ENCODE measurements at regions not wholly inside any gene's neighbourhood (a gene's known extent, or its start where the extent isn't known, plus 50 kb on each side); places are given as distances from the start of the nearest gene placed in this dataset.

DNA sequence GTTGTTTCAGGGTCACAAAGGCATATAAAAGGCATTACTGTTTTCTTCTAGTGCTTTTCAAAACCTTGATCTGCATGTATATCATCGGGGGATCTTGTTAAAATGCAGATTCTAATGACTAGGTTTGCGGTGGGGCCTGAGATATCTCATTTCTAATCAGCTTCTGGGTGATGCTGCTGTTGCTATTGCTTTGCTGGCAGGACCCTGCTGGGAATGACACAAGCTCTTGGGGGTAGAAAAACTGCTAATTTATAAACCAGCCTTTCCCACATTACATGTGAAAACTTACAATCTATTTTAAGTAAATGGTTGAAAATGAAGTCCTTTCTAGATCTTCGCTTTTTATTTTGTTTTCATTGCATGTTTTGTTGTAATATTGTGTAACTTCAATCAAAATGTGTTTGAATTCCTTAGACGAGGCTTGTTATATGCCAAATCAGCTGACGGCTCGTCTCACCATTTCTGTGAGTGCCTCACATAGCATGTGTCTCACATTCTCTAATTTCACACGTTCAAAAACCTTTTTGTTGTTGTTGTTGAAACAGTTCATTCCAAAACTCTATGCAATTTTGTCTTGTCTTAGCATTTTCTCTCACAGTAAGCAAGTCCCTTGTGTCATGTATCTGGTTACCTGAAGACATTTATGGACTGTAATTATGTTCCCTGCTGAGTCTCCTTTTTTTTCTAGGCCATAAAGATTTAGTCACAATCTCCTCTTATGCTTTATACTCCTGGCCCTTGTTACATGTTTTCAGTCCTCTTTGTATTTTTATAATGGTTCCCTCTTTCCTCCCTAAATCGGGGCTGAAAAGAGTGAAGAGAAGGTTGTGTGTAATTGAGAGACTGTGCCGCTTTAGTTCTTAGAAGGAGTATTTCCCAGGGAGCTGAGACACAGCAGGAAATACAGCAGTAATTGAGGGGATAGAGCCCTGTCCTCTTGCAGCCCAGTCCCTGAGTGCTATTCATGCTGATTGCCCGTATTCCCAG, 521.0 kb upstream of the SEMA6A start:
- no peak overlapping the region for H3K4me3 ChIP-seq (replicated peaks; ENCODE audit: low read depth, low read length)
- H3K36me3 ChIP-seq (ENCODE audit: control insufficient read depth, insufficient read depth, low read length): no peaks in the 10 kb centered on the region
- TF ChIP-seq, protein P1, sequence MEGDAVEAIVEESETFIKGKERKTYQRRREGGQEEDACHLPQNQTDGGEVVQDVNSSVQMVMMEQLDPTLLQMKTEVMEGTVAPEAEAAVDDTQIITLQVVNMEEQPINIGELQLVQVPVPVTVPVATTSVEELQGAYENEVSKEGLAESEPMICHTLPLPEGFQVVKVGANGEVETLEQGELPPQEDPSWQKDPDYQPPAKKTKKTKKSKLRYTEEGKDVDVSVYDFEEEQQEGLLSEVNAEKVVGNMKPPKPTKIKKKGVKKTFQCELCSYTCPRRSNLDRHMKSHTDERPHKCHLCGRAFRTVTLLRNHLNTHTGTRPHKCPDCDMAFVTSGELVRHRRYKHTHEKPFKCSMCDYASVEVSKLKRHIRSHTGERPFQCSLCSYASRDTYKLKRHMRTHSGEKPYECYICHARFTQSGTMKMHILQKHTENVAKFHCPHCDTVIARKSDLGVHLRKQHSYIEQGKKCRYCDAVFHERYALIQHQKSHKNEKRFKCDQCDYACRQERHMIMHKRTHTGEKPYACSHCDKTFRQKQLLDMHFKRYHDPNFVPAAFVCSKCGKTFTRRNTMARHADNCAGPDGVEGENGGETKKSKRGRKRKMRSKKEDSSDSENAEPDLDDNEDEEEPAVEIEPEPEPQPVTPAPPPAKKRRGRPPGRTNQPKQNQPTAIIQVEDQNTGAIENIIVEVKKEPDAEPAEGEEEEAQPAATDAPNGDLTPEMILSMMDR (IDR thresholded peaks at IDR 0.05; ENCODE audit: insufficient read depth, low read length, poor library complexity, severe bottlenecking): no peak
- DNase-seq (ENCODE audit: extremely low read depth, insufficient read length): no peak
- H3K27me3 ChIP-seq (replicated peaks; ENCODE audit: control insufficient read depth, insufficient read depth, low read length): no peaks in the 10 kb centered on the region

DNA sequence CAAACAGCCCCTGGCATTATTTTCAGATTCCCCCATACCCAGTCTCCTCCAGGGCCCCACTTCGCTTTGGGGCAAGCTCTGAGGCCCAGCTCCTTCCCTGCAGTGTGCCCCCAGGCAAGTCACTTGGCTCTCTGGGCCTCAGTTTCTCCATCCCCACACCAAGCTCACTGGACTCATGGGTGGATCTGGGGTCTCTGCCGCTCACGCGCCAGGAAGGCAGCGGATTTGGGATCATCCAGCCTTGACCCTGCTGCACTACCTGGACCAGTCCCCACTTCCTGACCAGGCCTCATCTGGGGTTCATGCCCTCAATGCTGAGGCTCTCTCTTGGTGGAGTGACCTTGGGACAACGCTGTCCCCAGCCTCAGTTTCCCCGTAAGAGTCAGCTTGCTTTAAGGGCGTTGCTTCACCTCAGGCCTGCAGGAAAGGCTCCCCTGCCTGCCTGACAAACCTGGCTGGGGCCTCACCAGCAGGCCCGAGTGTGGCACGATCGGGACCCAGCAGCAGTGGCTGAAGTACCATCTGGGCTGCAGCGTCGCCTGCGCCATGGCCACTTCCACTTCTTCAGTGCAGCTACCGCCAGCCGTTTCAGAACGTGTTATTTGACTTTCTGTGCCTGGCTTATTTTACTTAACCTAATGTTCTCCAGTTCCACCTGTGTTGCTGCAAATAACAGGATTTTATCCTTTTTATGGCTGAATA, 519.6 kb upstream of the SEMA6A start:
- Histone ChIP-seq H3K4me3 (replicated peaks; ENCODE audit: low read depth, low read length) (no peak overlapping the region), H3K27me3 (replicated peaks; ENCODE audit: control insufficient read depth, insufficient read depth, low read length) (no peaks in the 10 kb centered on the region), H3K36me3 (ENCODE audit: control insufficient read depth, insufficient read depth, low read length) (no peaks in the 10 kb centered on the region)
- DNase-seq (ENCODE audit: extremely low read depth, insufficient read length): no peak
- TF ChIP-seq, protein P1 (IDR thresholded peaks at IDR 0.05; ENCODE audit: insufficient read depth, low read length, poor library complexity, severe bottlenecking): no peak

DNA sequence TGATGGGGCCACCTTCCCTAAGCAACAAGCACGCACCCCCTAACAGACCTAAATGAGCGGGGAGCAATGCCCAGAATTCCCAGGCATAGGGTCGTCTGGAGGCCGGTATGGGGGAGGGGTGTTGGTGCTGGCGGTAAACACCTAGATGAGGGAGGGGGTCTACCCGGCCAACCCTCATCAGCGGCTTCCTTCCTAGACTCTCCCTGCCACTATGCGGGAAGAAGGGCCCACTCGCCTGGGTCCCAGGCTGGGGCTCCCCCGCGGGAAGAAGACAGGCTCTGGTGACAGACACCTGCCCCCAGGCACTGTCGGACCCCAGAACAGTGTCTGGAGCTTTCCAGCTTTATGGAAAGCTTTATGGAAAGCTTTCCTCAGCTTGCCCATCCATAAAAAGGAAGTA, 519.0 kb upstream of the SEMA6A start:
- DNase-seq (ENCODE audit: extremely low read depth, insufficient read length): no peak
- H3K4me3 ChIP-seq (replicated peaks; ENCODE audit: low read depth, low read length): no peak overlapping the region
- no peaks in the 10 kb centered on the region for H3K36me3 ChIP-seq (ENCODE audit: control insufficient read depth, insufficient read depth, low read length)
- TF ChIP-seq, protein P1 (IDR thresholded peaks at IDR 0.05; ENCODE audit: insufficient read depth, low read length, poor library complexity, severe bottlenecking): no peak
- no peaks in the 10 kb centered on the region for H3K27me3 ChIP-seq (replicated peaks; ENCODE audit: control insufficient read depth, insufficient read depth, low read length)

DNA sequence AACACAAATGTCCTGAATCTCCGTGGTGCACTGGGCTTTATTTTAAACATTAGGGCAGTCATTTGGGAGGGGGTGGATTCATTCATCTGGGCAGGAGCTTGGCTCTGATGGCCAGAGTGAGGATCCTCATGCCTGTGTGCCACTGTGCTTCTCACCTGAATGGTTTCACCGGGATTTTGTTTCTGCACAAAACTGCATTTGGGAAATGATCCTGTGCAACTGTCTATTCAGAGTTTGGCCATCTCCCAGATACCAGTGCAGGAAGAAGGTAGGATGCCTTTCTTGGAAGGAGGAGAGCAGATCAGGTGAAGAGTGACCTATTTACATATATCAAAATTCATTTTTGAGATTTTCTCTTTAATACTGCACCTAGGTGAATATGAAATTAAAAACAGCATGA, 514.4 kb upstream of the SEMA6A start:
- Histone ChIP-seq H3K4me3 (replicated peaks; ENCODE audit: low read depth, low read length) (no peak overlapping the region), H3K36me3 (ENCODE audit: control insufficient read depth, insufficient read depth, low read length) (no peaks in the 10 kb centered on the region), H3K27me3 (replicated peaks; ENCODE audit: control insufficient read depth, insufficient read depth, low read length) (no peaks in the 10 kb centered on the region; the same call in 1 of the 2 replicates)
- no peak for DNase-seq (ENCODE audit: extremely low read depth, insufficient read length)
- TF ChIP-seq, protein P1 (IDR thresholded peaks at IDR 0.05; ENCODE audit: insufficient read depth, low read length, poor library complexity, severe bottlenecking): no peak

DNA sequence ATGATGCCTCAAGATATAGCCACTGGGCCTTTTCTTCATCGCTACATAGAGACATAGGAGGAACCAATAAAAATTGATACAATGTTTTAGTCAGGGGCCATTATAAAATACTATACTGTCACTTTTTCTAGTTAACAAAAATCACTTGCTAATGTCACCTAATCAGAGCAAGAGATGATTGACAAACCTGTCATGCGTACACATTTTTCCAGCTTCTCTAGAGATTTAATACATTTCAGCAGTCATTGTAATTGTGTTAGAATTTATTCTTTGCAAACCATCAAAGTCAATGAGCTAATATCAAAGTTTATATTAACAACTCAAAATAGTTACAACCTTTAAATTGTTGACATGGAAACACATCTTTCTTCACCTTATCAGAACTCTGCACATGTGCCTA, 513.6 kb upstream of the SEMA6A start:
- no peak overlapping the region for H3K4me3 ChIP-seq (replicated peaks; ENCODE audit: low read depth, low read length)
- no peaks in the 10 kb centered on the region for H3K36me3 ChIP-seq (ENCODE audit: control insufficient read depth, insufficient read depth, low read length)
- TF ChIP-seq, protein P1 (IDR thresholded peaks at IDR 0.05; ENCODE audit: insufficient read depth, low read length, poor library complexity, severe bottlenecking): no peak
- no peaks in the 10 kb centered on the region; the same call in 1 of the 2 replicates for H3K27me3 ChIP-seq (replicated peaks; ENCODE audit: control insufficient read depth, insufficient read depth, low read length)
- DNase-seq (ENCODE audit: extremely low read depth, insufficient read length): no peak

All from GM06990 (cell line).